Thoracic aorta (tissue), 2 donors: ENCODE measurements at regions not wholly inside any gene's neighbourhood (a gene's known extent, or its start where the extent isn't known, plus 50 kb on each side); places are given as distances from the start of the nearest gene placed in this dataset.
"Not testable (repeated sequence)": the region's sequence is repeated elsewhere in the genome, so short reads cannot be mapped to it uniquely, and the experiment has no call there.

ENCODE experiments used
- ATAC-seq: fragments of 150-250 bp; one replicate; pipeline ENCODE4 v1.8.0; 2017; ENCODE audit warnings: low read depth; ENCODE audit not compliant: insufficient number of reproducible peaks, low FRiP score
- DNase-seq: peaks from one replicate; pipeline ENCODE4 v3.0.0-alpha.2; 2020; ENCODE audit warnings: low spot score
- H3K27ac ChIP-seq, 2 donors: fragments of 200-600 bp; sonication (generic); 1 replicate in 1 of 2; 2 replicates in 1 of 2; pipeline ENCODE4 v1.5.1; 2016; ENCODE audit warnings: mild to moderate bottlenecking in 2 of 2, moderate library complexity in 2 of 2
- H3K27me3 ChIP-seq: fragments of 200-600 bp; sonication (generic); replicated peaks from 2 replicates; pipeline ENCODE4 v1.6.0; 2016; ENCODE audit warnings: mild to moderate bottlenecking; ENCODE audit not compliant: insufficient read depth
- H3K36me3 ChIP-seq: fragments of 200-600 bp; sonication (generic); one replicate; pipeline ENCODE4 v1.5.1; 2016
- H3K4me1 ChIP-seq, 2 donors: fragments of 200-600 bp; sonication (generic); 1 replicate in 1 of 2; 2 replicates in 1 of 2; pipeline versions ENCODE4 v1.5.1 to v1.6.0; 2016; ENCODE audit warnings: low read depth in 2 of 2, mild to moderate bottlenecking in 1 of 2; ENCODE audit not compliant: control insufficient read depth in 1 of 2
- H3K4me3 ChIP-seq: fragments of 200-600 bp; sonication (generic); 2 replicates; pipeline ENCODE4 v1.5.1; 2016; ENCODE audit warnings: mild to moderate bottlenecking
- H3K9me3 ChIP-seq: fragments of 200-600 bp; sonication (generic); 2 replicates; pipeline ENCODE4 v1.5.1; 2016
- CTCF ChIP-seq: fragments of 200-600 bp; sonication (generic); IDR thresholded peaks from one replicate; pipeline ENCODE4 v1.5.1; 2019; ENCODE audit warnings: antibody characterized with exemption

- DNase-seq: no peak
- TF ChIP-seq CTCF: no peak
- ATAC-seq: no peak
- no peak overlapping the region for H3K4me3 ChIP-seq
- no peaks in the 10 kb centered on the region for H3K27me3 ChIP-seq
- no peak overlapping the region for H3K27ac ChIP-seq
- H3K36me3 ChIP-seq: no peaks in the 10 kb centered on the region
- H3K9me3 ChIP-seq: no peaks in the 10 kb centered on the region
- H3K4me1 ChIP-seq: no peaks in the 10 kb centered on the region
These were observed 1690.6 kb upstream of the LRRTM3 start for GRCh38 chr10:65235266-65235665.

GRCh38 chr10:65235846-65236245 is 1690.0 kb upstream of the LRRTM3 start:
- Histone ChIP-seq H3K9me3 (no peaks in the 10 kb centered on the region), H3K27me3 (no peaks in the 10 kb centered on the region), H3K4me3 (no peak overlapping the region), H3K4me1 (no peaks in the 10 kb centered on the region), H3K36me3 (no peaks in the 10 kb centered on the region), H3K27ac (no peak overlapping the region)
- ATAC-seq (no peak), DNase-seq (no peak)
- TF ChIP-seq CTCF: no peak

GRCh38 chr10:65265451-65265954 is 1660.3 kb upstream of the LRRTM3 start:
- no peak for TF ChIP-seq CTCF
- DNase-seq: no peak
- Histone ChIP-seq H3K36me3 (no peaks in the 10 kb centered on the region), H3K9me3 (no peaks in the 10 kb centered on the region), H3K27me3 (no peaks in the 10 kb centered on the region), H3K4me3 (no peak overlapping the region), H3K4me1 (no peaks in the 10 kb centered on the region), H3K27ac (no peak overlapping the region)
- no peak for ATAC-seq

- not testable (repeated sequence) for H3K4me3 ChIP-seq, H3K36me3 ChIP-seq, H3K27me3 ChIP-seq, ATAC-seq, H3K27ac ChIP-seq, H3K4me1 ChIP-seq, DNase-seq, H3K9me3 ChIP-seq
These were observed 1656.3 kb upstream of the LRRTM3 start for GRCh38 chr10:65269551-65269950.

GRCh38 chr10:65270969-65271368 is 1654.9 kb upstream of the LRRTM3 start:
- H3K4me1 ChIP-seq: no peaks in the 10 kb centered on the region
- ATAC-seq (no peak), DNase-seq (no peak)
- no peaks in the 10 kb centered on the region for H3K9me3 ChIP-seq
- TF ChIP-seq CTCF: no peak
- H3K27me3 ChIP-seq: no peaks in the 10 kb centered on the region
- H3K27ac ChIP-seq: no peak overlapping the region
- no peak overlapping the region for H3K4me3 ChIP-seq
- no peaks in the 10 kb centered on the region for H3K36me3 ChIP-seq

GRCh38 chr10:65273115-65273514 is 1652.7 kb upstream of the LRRTM3 start:
- no peaks in the 10 kb centered on the region for H3K9me3 ChIP-seq
- DNase-seq (no peak), ATAC-seq (no peak)
- no peaks in the 10 kb centered on the region for H3K36me3 ChIP-seq
- TF ChIP-seq CTCF: no peak
- H3K27ac ChIP-seq: no peak overlapping the region
- H3K4me1 ChIP-seq: no peaks in the 10 kb centered on the region
- no peak overlapping the region for H3K4me3 ChIP-seq
- no peaks in the 10 kb centered on the region for H3K27me3 ChIP-seq
